Activated B cell treated with CpG ODN at 0.5 μM for 24 hours (primary cell): ENCODE measurements at regions not wholly inside any gene's neighbourhood (a gene's known extent, or its start where the extent isn't known, plus 50 kb on each side); places are given as distances from the start of the nearest gene placed in this dataset.

ENCODE experiments used
- ATAC-seq: fragments of 200-7000 bp; cut with Tn5 transposase; one replicate; pipeline ENCODE4 v1.10.0; 2021; ENCODE audit warnings: low read depth, mild to moderate bottlenecking, moderate library complexity
- CTCF ChIA-PET: fragments of 350-600 bp; sonication (Branson Sonifier 250); formaldehyde crosslinking; loops from one replicate; lab custom pipeline; 2021; ENCODE audit warnings: antibody characterized with exemption; lab: Charles Lee
- POLR2A ChIA-PET: fragments of 350-600 bp; sonication (Branson Sonifier 250); formaldehyde crosslinking; loops from one replicate; lab custom pipeline; 2021; ENCODE audit warnings: antibody characterized with exemption; lab: Charles Lee
- DNase-seq: peaks from one replicate; pipeline ENCODE4 v3.0.0; 2022
- H3K27ac Mint-ChIP-seq: one replicate; pipeline ENCODE4 v1.8.0; 2020; ENCODE audit warnings: mixed read lengths
- H3K27me3 Mint-ChIP-seq: one replicate; pipeline ENCODE4 v1.8.0; 2021; ENCODE audit warnings: mixed read lengths
- H3K36me3 Mint-ChIP-seq: one replicate; pipeline ENCODE4 v1.8.0; 2021; ENCODE audit warnings: low read depth, mixed read lengths
- H3K4me1 Mint-ChIP-seq: one replicate; pipeline ENCODE4 v1.8.0; 2021; ENCODE audit warnings: mixed read lengths
- H3K4me3 Mint-ChIP-seq: one replicate; pipeline ENCODE4 v1.8.0; 2020; ENCODE audit warnings: mild to moderate bottlenecking, mixed read lengths
- H3K9me3 Mint-ChIP-seq: one replicate; pipeline ENCODE4 v1.8.0; 2020; ENCODE audit warnings: mixed read lengths
- CTCF ChIP-seq: fragments of 200-600 bp; IDR thresholded peaks from one replicate; pipeline ENCODE4 v1.8.0; 2022; ENCODE audit warnings: antibody characterized with exemption, mild to moderate bottlenecking
- intact Hi-C: fragments of 100-400 bp; cut with micrococcal nuclease; formaldehyde crosslinking; loops from one replicate; pipeline ENCODE4 v1.15.1; 2024

- ChIA-PET CTCF (no interaction called here), POLR2A (no interaction called here)
- H3K4me3 Mint-ChIP-seq, result no peak overlapping the region
- H3K36me3 Mint-ChIP-seq, result no peaks in the 10 kb centered on the region
- H3K9me3 Mint-ChIP-seq, result no peaks in the 10 kb centered on the region
- H3K27ac Mint-ChIP-seq, result no peak overlapping the region
- no peak for ATAC-seq
- no peak for TF ChIP-seq CTCF
- no peaks in the 10 kb centered on the region for H3K4me1 Mint-ChIP-seq
- no peaks in the 10 kb centered on the region for H3K27me3 Mint-ChIP-seq
- DNase-seq, result no peak
- intact Hi-C loops, result no loop called here
Measured at GRCh38 chr12:78696267-78696666, 168.3 kb upstream of the SYT1 start.

GRCh38 chr12:78697817-78698415, 166.7 kb upstream of the SYT1 start:
- ChIA-PET POLR2A (no interaction called here), CTCF (no interaction called here)
- ATAC-seq (no peak), DNase-seq (no peak)
- Mint-ChIP-seq H3K36me3 (no peaks in the 10 kb centered on the region), H3K4me1 (no peaks in the 10 kb centered on the region), H3K27me3 (no peaks in the 10 kb centered on the region), H3K27ac (no peak overlapping the region), H3K4me3 (no peak overlapping the region), H3K9me3 (no peaks in the 10 kb centered on the region)
- intact Hi-C loops, result no loop called here
- no peak for TF ChIP-seq CTCF

- H3K27me3 Mint-ChIP-seq, result no peaks in the 10 kb centered on the region
- ChIA-PET POLR2A (no interaction called here), CTCF (no interaction called here)
- H3K4me1 Mint-ChIP-seq, result no peaks in the 10 kb centered on the region
- H3K4me3 Mint-ChIP-seq, result no peak overlapping the region
- DNase-seq (no peak), ATAC-seq (no peak)
- no peaks in the 10 kb centered on the region for H3K36me3 Mint-ChIP-seq
- TF ChIP-seq CTCF, result no peak
- intact Hi-C loops, result no loop called here
- no peak overlapping the region for H3K27ac Mint-ChIP-seq
- H3K9me3 Mint-ChIP-seq, result no peaks in the 10 kb centered on the region
Measured at GRCh38 chr12:78698747-78699146, 165.8 kb upstream of the SYT1 start.

- H3K27me3 Mint-ChIP-seq, result no peaks in the 10 kb centered on the region
- CTCF ChIA-PET, result no interaction called here
- POLR2A ChIA-PET, result no interaction called here
- no peak overlapping the region for H3K27ac Mint-ChIP-seq
- no peak overlapping the region for H3K4me3 Mint-ChIP-seq
- no peaks in the 10 kb centered on the region for H3K9me3 Mint-ChIP-seq
- ATAC-seq, result no peak
- TF ChIP-seq CTCF, result no peak
- H3K36me3 Mint-ChIP-seq, result no peaks in the 10 kb centered on the region
- intact Hi-C loops, result no loop called here
- H3K4me1 Mint-ChIP-seq, result no peaks in the 10 kb centered on the region
- no peak for DNase-seq
Measured at GRCh38 chr12:78700565-78700964, 164.0 kb upstream of the SYT1 start.

- intact Hi-C loops, result no loop called here
- DNase-seq (no peak), ATAC-seq (no peak)
- H3K4me3 Mint-ChIP-seq, result no peak overlapping the region
- H3K36me3 Mint-ChIP-seq, result no peaks in the 10 kb centered on the region
- H3K4me1 Mint-ChIP-seq, result no peaks in the 10 kb centered on the region
- ChIA-PET CTCF (no interaction called here), POLR2A (no interaction called here)
- no peak overlapping the region for H3K27ac Mint-ChIP-seq
- no peaks in the 10 kb centered on the region for H3K9me3 Mint-ChIP-seq
- TF ChIP-seq CTCF, result no peak
- H3K27me3 Mint-ChIP-seq, result no peaks in the 10 kb centered on the region
Measured at GRCh38 chr12:78703820-78704525, 160.6 kb upstream of the SYT1 start.
